HL-60 (cell line): ENCODE measurements at regions not wholly inside any gene's neighbourhood (a gene's known extent, or its start where the extent isn't known, plus 50 kb on each side); places are given as distances from the start of the nearest gene placed in this dataset.

ENCODE experiments used
- DNase-seq, 2 experiments: peaks; one replicate each; pipeline ENCODE4 v3.0.0-alpha.2; 2010 to 2020; ENCODE audit warnings: low read depth in 1 of 2, low spot score in 1 of 2
- H3K27ac ChIP-seq: fragments of 250-450 bp; sonication (Bioruptor Pico); replicated peaks from 2 replicates; pipeline ENCODE4 v1.5.1; 2020; ENCODE audit warnings: mild to moderate bottlenecking, moderate library complexity
- H3K27me3 ChIP-seq: fragments of 250-450 bp; sonication (Bioruptor Pico); 2 replicates; pipeline ENCODE4 v1.5.1; 2021; ENCODE audit warnings: mild to moderate bottlenecking, moderate library complexity; ENCODE audit not compliant: insufficient read depth, poor library complexity, severe bottlenecking
- H3K4me3 ChIP-seq: replicated peaks from 2 replicates; pipeline ENCODE4 v1.5.1; 2011; ENCODE audit warnings: mild to moderate bottlenecking, control low read depth, low read length; ENCODE audit not compliant: insufficient read depth
- GABPA ChIP-seq: IDR thresholded peaks from 2 replicates; pipeline ENCODE4 v1.6.1; 2012; ENCODE audit warnings: low read depth
- POLR2AphosphoS5 ChIP-seq: IDR thresholded peaks from 2 replicates; pipeline ENCODE4 v1.6.1; 2012; ENCODE audit warnings: low read depth
- SPI1 ChIP-seq: IDR thresholded peaks from 2 replicates; pipeline ENCODE4 v1.6.1; 2012; ENCODE audit warnings: low read depth, mild to moderate bottlenecking, borderline replicate concordance
- TF ChIP-seq, protein P1 (sequence below): IDR thresholded peaks from one replicate; pipeline ENCODE4 v1.5.1; 2011; ENCODE audit warnings: low read length, control low read depth, inconsistent platforms; ENCODE audit not compliant: insufficient read depth
- TF ChIP-seq, protein P2 (sequence below): IDR thresholded peaks from 2 replicates; pipeline ENCODE4 v1.6.1; 2012; ENCODE audit warnings: low read depth; ENCODE audit not compliant: insufficient replicate concordance

DNA sequence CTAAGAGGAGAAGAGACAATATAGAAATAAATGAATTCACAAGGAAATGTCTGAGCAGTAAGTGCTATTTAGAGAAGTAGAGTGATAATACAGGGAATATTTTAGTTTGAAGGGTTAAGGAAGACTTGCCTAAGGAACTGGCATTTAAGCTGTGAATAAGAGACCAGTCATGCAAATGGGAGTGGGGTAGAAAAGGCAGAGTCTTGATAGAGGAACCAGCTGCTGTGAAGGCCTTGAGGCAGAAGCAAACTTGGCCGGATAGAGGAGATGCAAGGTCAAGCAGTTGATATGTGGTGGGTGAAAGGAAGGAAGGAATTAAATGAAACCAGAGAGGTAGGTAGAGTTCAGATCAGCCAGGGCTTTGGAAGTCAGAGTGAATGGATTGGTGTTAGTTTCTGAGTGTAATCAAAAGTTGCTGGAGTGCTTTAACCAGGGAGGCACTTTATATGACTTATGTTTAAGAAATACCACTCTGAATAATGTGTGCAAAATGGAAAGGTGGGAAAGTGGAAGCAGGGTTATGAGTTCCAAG is 198.4 kb upstream of the SESN3 start:
- H3K27me3 ChIP-seq, result no peaks in the 10 kb centered on the region
- H3K27ac ChIP-seq, result no peak overlapping the region
- DNase-seq, result no peak
- TF ChIP-seq, protein P1, sequence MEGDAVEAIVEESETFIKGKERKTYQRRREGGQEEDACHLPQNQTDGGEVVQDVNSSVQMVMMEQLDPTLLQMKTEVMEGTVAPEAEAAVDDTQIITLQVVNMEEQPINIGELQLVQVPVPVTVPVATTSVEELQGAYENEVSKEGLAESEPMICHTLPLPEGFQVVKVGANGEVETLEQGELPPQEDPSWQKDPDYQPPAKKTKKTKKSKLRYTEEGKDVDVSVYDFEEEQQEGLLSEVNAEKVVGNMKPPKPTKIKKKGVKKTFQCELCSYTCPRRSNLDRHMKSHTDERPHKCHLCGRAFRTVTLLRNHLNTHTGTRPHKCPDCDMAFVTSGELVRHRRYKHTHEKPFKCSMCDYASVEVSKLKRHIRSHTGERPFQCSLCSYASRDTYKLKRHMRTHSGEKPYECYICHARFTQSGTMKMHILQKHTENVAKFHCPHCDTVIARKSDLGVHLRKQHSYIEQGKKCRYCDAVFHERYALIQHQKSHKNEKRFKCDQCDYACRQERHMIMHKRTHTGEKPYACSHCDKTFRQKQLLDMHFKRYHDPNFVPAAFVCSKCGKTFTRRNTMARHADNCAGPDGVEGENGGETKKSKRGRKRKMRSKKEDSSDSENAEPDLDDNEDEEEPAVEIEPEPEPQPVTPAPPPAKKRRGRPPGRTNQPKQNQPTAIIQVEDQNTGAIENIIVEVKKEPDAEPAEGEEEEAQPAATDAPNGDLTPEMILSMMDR, result no peak
- TF ChIP-seq SPI1 (no peak), GABPA (no peak), POLR2AphosphoS5 (no peak)
- TF ChIP-seq, protein P2, sequence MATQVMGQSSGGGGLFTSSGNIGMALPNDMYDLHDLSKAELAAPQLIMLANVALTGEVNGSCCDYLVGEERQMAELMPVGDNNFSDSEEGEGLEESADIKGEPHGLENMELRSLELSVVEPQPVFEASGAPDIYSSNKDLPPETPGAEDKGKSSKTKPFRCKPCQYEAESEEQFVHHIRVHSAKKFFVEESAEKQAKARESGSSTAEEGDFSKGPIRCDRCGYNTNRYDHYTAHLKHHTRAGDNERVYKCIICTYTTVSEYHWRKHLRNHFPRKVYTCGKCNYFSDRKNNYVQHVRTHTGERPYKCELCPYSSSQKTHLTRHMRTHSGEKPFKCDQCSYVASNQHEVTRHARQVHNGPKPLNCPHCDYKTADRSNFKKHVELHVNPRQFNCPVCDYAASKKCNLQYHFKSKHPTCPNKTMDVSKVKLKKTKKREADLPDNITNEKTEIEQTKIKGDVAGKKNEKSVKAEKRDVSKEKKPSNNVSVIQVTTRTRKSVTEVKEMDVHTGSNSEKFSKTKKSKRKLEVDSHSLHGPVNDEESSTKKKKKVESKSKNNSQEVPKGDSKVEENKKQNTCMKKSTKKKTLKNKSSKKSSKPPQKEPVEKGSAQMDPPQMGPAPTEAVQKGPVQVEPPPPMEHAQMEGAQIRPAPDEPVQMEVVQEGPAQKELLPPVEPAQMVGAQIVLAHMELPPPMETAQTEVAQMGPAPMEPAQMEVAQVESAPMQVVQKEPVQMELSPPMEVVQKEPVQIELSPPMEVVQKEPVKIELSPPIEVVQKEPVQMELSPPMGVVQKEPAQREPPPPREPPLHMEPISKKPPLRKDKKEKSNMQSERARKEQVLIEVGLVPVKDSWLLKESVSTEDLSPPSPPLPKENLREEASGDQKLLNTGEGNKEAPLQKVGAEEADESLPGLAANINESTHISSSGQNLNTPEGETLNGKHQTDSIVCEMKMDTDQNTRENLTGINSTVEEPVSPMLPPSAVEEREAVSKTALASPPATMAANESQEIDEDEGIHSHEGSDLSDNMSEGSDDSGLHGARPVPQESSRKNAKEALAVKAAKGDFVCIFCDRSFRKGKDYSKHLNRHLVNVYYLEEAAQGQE, result no peak
- H3K4me3 ChIP-seq, result no peak overlapping the region

DNA sequence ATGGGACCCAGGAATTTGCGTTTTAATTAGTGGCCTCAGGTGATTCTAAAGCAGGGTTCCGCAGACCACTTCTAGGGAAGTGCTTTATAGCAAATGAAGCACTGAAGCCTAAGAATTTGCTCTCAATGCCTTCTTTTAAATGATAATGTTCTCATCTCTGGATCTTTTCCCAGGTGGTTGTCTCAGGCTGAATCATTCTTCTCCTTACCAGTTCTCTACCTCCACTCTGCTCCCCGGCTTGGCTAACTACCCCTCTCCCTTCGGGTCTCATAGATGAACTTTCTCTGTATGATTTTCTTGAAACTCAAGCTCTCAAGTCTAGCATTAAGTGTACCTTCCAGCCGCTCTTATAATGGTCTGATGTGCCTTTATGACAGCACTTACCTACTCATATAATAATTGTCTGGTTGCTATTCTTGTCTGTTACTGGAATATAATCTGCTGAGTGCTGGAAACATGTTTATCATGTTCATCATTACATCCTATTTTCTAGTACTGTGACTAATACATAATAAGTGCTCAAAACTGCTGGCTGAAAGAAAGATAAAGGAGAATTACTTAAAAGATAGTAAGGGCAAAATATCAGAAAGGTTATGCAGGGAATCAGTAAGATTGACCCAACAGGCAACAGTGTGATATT is 195.9 kb upstream of the SESN3 start:
- no peak for DNase-seq
- H3K4me3 ChIP-seq, result no peak overlapping the region
- H3K27ac ChIP-seq, result no peak overlapping the region
- TF ChIP-seq, protein P2, result no peak
- no peak for TF ChIP-seq GABPA
- no peak for TF ChIP-seq POLR2AphosphoS5
- TF ChIP-seq, protein P1, result no peak
- H3K27me3 ChIP-seq, result no peaks in the 10 kb centered on the region

DNA sequence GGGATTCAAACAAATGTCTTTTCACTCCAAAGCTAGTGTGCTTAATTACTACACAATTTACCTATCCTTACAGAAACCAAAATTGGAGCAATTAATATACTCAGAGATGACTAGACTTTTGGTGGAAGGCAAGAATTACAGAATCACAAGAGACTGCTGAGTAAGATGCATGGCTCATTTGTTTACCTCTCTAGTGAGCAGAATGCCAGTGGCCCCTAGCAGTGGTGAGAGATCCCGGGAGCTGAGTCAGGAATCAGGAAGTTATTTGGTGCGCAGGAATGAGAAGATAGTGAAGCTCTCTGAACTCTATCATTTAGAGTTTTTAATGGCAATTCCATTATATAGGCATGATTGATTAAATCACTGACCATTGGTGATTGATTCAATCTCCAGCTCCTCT is 188.9 kb upstream of the SESN3 start:
- TF ChIP-seq GABPA (no peak), SPI1 (no peak)
- Histone ChIP-seq H3K4me3 (no peak overlapping the region), H3K27me3 (no peaks in the 10 kb centered on the region), H3K27ac (no peak overlapping the region)
- DNase-seq, result no peak

DNA sequence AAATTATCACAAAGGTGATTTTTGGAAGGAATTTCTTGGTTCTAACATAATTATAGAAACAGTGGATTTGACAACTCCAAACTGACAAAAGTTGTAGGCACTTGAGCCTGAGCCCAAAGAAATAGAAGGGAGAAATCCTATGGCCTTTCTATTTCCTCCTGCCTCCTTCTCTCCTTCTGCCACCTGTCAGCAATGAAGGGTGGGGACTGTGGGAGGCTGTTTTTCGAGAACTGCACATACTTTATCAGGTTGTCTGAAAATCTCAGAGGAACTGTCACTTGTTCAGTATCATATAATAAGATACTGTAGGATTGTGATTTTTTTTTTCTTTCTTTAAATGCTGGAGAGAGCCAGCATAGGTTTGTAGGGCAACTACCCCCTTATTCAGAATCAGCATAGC is 187.9 kb upstream of the SESN3 start:
- Histone ChIP-seq H3K4me3 (no peak overlapping the region), H3K27ac (no peak overlapping the region), H3K27me3 (no peaks in the 10 kb centered on the region)
- TF ChIP-seq POLR2AphosphoS5 (no peak), GABPA (no peak), SPI1 (no peak)
- TF ChIP-seq, protein P2, result no peak
- TF ChIP-seq, protein P1, result no peak
- no peak for DNase-seq
